Stimulated activated naive CD8-positive, alpha-beta T cell treated with anti-CD3 and anti-CD28 coated beads, Interleukin-15, amount 100 ng/mL, for 72 hours (primary cell): ENCODE measurements at regions not wholly inside any gene's neighbourhood (a gene's known extent, or its start where the extent isn't known, plus 50 kb on each side); places are given as distances from the start of the nearest gene placed in this dataset.

Experiments
- ATAC-seq: fragments of 150-1000 bp; cut with Tn5 transposase; 2 replicates; pipeline ENCODE4 v1.10.0; 2021; ENCODE audit warnings: mild to moderate bottlenecking, moderate library complexity
- DNase-seq, 2 donors: peaks; one replicate each; pipeline ENCODE4 v3.0.0; 2021 to 2022
- H3K27ac Mint-ChIP-seq, 2 donors: one replicate each; pipeline ENCODE4 v1.8.0; 2022; ENCODE audit warnings: mild to moderate bottlenecking in 2 of 2, mixed read lengths in 2 of 2, moderate library complexity in 2 of 2
- H3K27me3 Mint-ChIP-seq: one replicate; pipeline ENCODE4 v1.8.0; 2022; ENCODE audit warnings: mixed read lengths
- H3K4me1 Mint-ChIP-seq: one replicate; pipeline ENCODE4 v1.8.0; 2022; ENCODE audit warnings: mild to moderate bottlenecking, mixed read lengths
- H3K4me3 Mint-ChIP-seq, 2 donors: one replicate each; pipeline ENCODE4 v1.8.0; 2022; ENCODE audit warnings: mild to moderate bottlenecking in 2 of 2, mixed read lengths in 2 of 2, moderate library complexity in 1 of 2
- H3K9me3 Mint-ChIP-seq, 2 donors: one replicate each; pipeline ENCODE4 v1.8.0; 2022; ENCODE audit warnings: mixed read lengths in 2 of 2

- Mint-ChIP-seq H3K4me3 (no peak overlapping the region), H3K27ac (no peak overlapping the region), H3K9me3 (peaks cover 0 to 42% of the 10 kb centered on the region in 2 donors), H3K4me1 (no peaks in the 10 kb centered on the region), H3K27me3 (no peaks in the 10 kb centered on the region)
- ATAC-seq: no peak
- no peak for DNase-seq
Observed at GRCh38 chr12:34346372-34347034, 324.2 kb downstream of the ALG10 start.

- Mint-ChIP-seq H3K4me3 (no peak overlapping the region), H3K27ac (no peak overlapping the region), H3K4me1 (no peaks in the 10 kb centered on the region), H3K9me3 (peaks cover 0 to 35% of the 10 kb centered on the region in 2 donors), H3K27me3 (no peaks in the 10 kb centered on the region)
- ATAC-seq (no peak), DNase-seq (no peak)
Observed at GRCh38 chr12:34347367-34347766, 325.1 kb downstream of the ALG10 start.

GRCh38 chr12:34348064-34348463 lies 325.8 kb downstream of the ALG10 start:
- ATAC-seq (no peak), DNase-seq (no peak)
- no peak overlapping the region for H3K4me3 Mint-ChIP-seq
- H3K9me3 Mint-ChIP-seq: peaks cover 0 to 42% of the 10 kb centered on the region in 2 donors
- H3K4me1 Mint-ChIP-seq: no peaks in the 10 kb centered on the region
- no peaks in the 10 kb centered on the region for H3K27me3 Mint-ChIP-seq
- peak overlapping the region in 1 of 2 donors; percentile 54 for H3K27ac Mint-ChIP-seq

- H3K27ac Mint-ChIP-seq: no peak overlapping the region
- no peak for ATAC-seq
- no peaks in the 10 kb centered on the region for H3K27me3 Mint-ChIP-seq
- DNase-seq: no peak
- no peaks in the 10 kb centered on the region for H3K4me1 Mint-ChIP-seq
- no peak overlapping the region for H3K4me3 Mint-ChIP-seq
- H3K9me3 Mint-ChIP-seq: peaks cover 0 to 50% of the 10 kb centered on the region in 2 donors
Observed at GRCh38 chr12:34348836-34349672, 326.8 kb downstream of the ALG10 start.

GRCh38 chr12:34349673-34349961 lies 327.3 kb downstream of the ALG10 start:
- Mint-ChIP-seq H3K4me3 (no peak overlapping the region), H3K27me3 (no peaks in the 10 kb centered on the region), H3K4me1 (no peaks in the 10 kb centered on the region), H3K9me3 (peaks cover 0 to 56% of the 10 kb centered on the region in 2 donors), H3K27ac (no peak overlapping the region)
- DNase-seq: no peak
- no peak for ATAC-seq

GRCh38 chr12:34350092-34351041 lies 328.1 kb downstream of the ALG10 start:
- Mint-ChIP-seq H3K4me3 (no peak overlapping the region), H3K4me1 (no peaks in the 10 kb centered on the region), H3K9me3 (peaks cover 0 to 63% of the 10 kb centered on the region in 2 donors), H3K27ac (no peak overlapping the region), H3K27me3 (no peaks in the 10 kb centered on the region)
- ATAC-seq (peak; percentile 11), DNase-seq (no peak)

- Mint-ChIP-seq H3K4me3 (no peak overlapping the region), H3K27ac (no peak overlapping the region), H3K9me3 (peaks cover 0 to 65% of the 10 kb centered on the region in 2 donors), H3K27me3 (no peaks in the 10 kb centered on the region), H3K4me1 (no peaks in the 10 kb centered on the region)
- DNase-seq: no peak
- ATAC-seq: no peak
Observed at GRCh38 chr12:34352098-34352497, 329.8 kb downstream of the ALG10 start.

- Mint-ChIP-seq H3K4me3 (no peak overlapping the region), H3K27ac (peak overlapping the region in 1 of 2 donors; percentile 56), H3K4me1 (no peaks in the 10 kb centered on the region), H3K9me3 (peaks cover 0 to 65% of the 10 kb centered on the region in 2 donors), H3K27me3 (no peaks in the 10 kb centered on the region)
- ATAC-seq (no peak), DNase-seq (no peak)
Observed at GRCh38 chr12:34354239-34355200, 332.2 kb downstream of the ALG10 start.

GRCh38 chr12:34356233-34356987 lies 334.1 kb downstream of the ALG10 start:
- peaks cover 0 to 51% of the 10 kb centered on the region in 2 donors for H3K9me3 Mint-ChIP-seq
- H3K27ac Mint-ChIP-seq: no peak overlapping the region
- no peaks in the 10 kb centered on the region for H3K4me1 Mint-ChIP-seq
- H3K27me3 Mint-ChIP-seq: no peaks in the 10 kb centered on the region
- no peak overlapping the region for H3K4me3 Mint-ChIP-seq
- ATAC-seq: no peak
- DNase-seq: no peak

GRCh38 chr12:34357791-34358190 lies 335.5 kb downstream of the ALG10 start:
- Mint-ChIP-seq H3K4me3 (no peak overlapping the region), H3K27ac (no peak overlapping the region), H3K27me3 (no peaks in the 10 kb centered on the region), H3K4me1 (no peaks in the 10 kb centered on the region), H3K9me3 (peaks cover 0 to 55% of the 10 kb centered on the region in 2 donors)
- no peak for ATAC-seq
- DNase-seq: no peak

- Mint-ChIP-seq H3K27ac (no peak overlapping the region), H3K4me1 (no peaks in the 10 kb centered on the region), H3K4me3 (no peak overlapping the region), H3K27me3 (no peaks in the 10 kb centered on the region), H3K9me3 (peaks cover 0 to 52% of the 10 kb centered on the region in 2 donors)
- no peak for DNase-seq
- ATAC-seq: no peak
Observed at GRCh38 chr12:34358198-34358597, 335.9 kb downstream of the ALG10 start.

- Mint-ChIP-seq H3K9me3 (peaks cover 6 to 62% of the 10 kb centered on the region in 2 donors), H3K4me1 (no peaks in the 10 kb centered on the region), H3K27me3 (no peaks in the 10 kb centered on the region), H3K27ac (no peak overlapping the region), H3K4me3 (no peak overlapping the region)
- ATAC-seq (no peak), DNase-seq (no peak)
Observed at GRCh38 chr12:34361721-34362316, 339.5 kb downstream of the ALG10 start.

GRCh38 chr12:34363050-34363673 lies 340.9 kb downstream of the ALG10 start:
- Mint-ChIP-seq H3K4me3 (no peak overlapping the region), H3K9me3 (peaks cover 6 to 73% of the 10 kb centered on the region in 2 donors), H3K27ac (no peak overlapping the region), H3K4me1 (no peaks in the 10 kb centered on the region), H3K27me3 (no peaks in the 10 kb centered on the region)
- ATAC-seq: no peak
- no peak for DNase-seq
